LNCAP (cell line): ENCODE measurements at regions not wholly inside any gene's neighbourhood (a gene's known extent, or its start where the extent isn't known, plus 50 kb on each side); places are given as distances from the start of the nearest gene placed in this dataset.

Experiments
- CTCF ChIP-seq: fragments of 450-650 bp; IDR thresholded peaks from 2 replicates; pipeline ENCODE4 v1.5.1; 2017; ENCODE audit warnings: mild to moderate bottlenecking

- no peak for TF ChIP-seq CTCF
Observed at GRCh38 chr5:12896086-12896485, 991.8 kb upstream of the CTNND2 start.

- TF ChIP-seq CTCF, result no peak
Observed at GRCh38 chr5:12885018-12885417, 980.8 kb upstream of the CTNND2 start.

- TF ChIP-seq CTCF, result no peak
Observed at GRCh38 chr5:12883395-12883794, 979.1 kb upstream of the CTNND2 start.

GRCh38 chr5:12876541-12877298 lies 972.5 kb upstream of the CTNND2 start:
- no peak for TF ChIP-seq CTCF

GRCh38 chr5:12870872-12871539 lies 966.8 kb upstream of the CTNND2 start:
- TF ChIP-seq CTCF, result no peak

GRCh38 chr5:12865529-12865928 lies 961.3 kb upstream of the CTNND2 start:
- no peak for TF ChIP-seq CTCF

- TF ChIP-seq CTCF, result no peak
Observed at GRCh38 chr5:12861886-12862654, 957.8 kb upstream of the CTNND2 start.
